Upper lobe of left lung (tissue), 6 donors: ENCODE measurements at regions not wholly inside any gene's neighbourhood (a gene's known extent, or its start where the extent isn't known, plus 50 kb on each side); places are given as distances from the start of the nearest gene placed in this dataset.

Experiments
- ATAC-seq, 2 donors: fragments of 200-7000 bp; cut with Tn5 transposase; one replicate each; pipeline ENCODE4 v1.9.1; 2022; ENCODE audit warnings: mild to moderate bottlenecking in 2 of 2, moderate library complexity in 2 of 2; ENCODE audit not compliant: low FRiP score in 2 of 2
- DNase-seq, 2 donors: peaks; one replicate each; pipeline ENCODE4 v3.0.0-alpha.2; 2019 to 2020
- H3K27ac ChIP-seq, 4 donors: fragments of 200-600 bp; sonication (generic); one replicate each; pipeline ENCODE4 v1.5.1; 2016 to 2019
- H3K27me3 ChIP-seq, 4 donors: fragments of 200-600 bp; sonication (generic); one replicate each; pipeline ENCODE4 v1.5.1; 2017 to 2019
- H3K36me3 ChIP-seq, 4 donors: fragments of 200-600 bp; sonication (generic); one replicate each; pipeline ENCODE4 v1.5.1; 2016 to 2019
- H3K4me1 ChIP-seq, 4 donors: fragments of 200-600 bp; sonication (generic); one replicate each; pipeline ENCODE4 v1.5.1; 2018 to 2019
- H3K4me3 ChIP-seq, 4 donors: fragments of 200-600 bp; sonication (generic); one replicate each; pipeline ENCODE4 v1.5.1; 2017 to 2019; ENCODE audit warnings: mild to moderate bottlenecking in 2 of 4, moderate library complexity in 1 of 4
- H3K9me3 ChIP-seq, 4 donors: fragments of 200-600 bp; sonication (generic); one replicate each; pipeline ENCODE4 v1.5.1; 2018 to 2019
- EP300 ChIP-seq, 4 donors: sonication (generic); formaldehyde crosslinking; IDR thresholded peaks; one replicate each; pipeline ENCODE4 v1.5.1; 2017; ENCODE audit warnings: antibody characterized with exemption in 4 of 4, control low read depth in 2 of 4
- POLR2A ChIP-seq, 4 donors: fragments of 450-650 bp; IDR thresholded peaks; one replicate each; pipeline ENCODE4 v1.5.1; 2016 to 2017; ENCODE audit warnings: antibody characterized with exemption in 4 of 4, mild to moderate bottlenecking in 2 of 4
- POLR2AphosphoS5 ChIP-seq, 2 donors: sonication (generic); formaldehyde crosslinking; IDR thresholded peaks; one replicate each; pipeline ENCODE4 v1.5.1; 2017; ENCODE audit warnings: antibody characterized with exemption in 2 of 2
- WGBS, 2 donors: methylation state at CpG; one replicate each; pipeline ENCODE4 v1.1.5; 2017 to 2018; 5-methylcytosine and 5-hydroxymethylcytosine counted together
- TF ChIP-seq, protein P1 (sequence below), 6 experiments: fragments of 450-650 bp in 4 of 6; fragments of 200-600 bp in 2 of 6; sonication (generic) in 2 of 6; IDR thresholded peaks; one replicate each; pipeline ENCODE4 v1.5.1; 2016 to 2019; ENCODE audit warnings: antibody characterized with exemption in 6 of 6
- donor health status: DM: no; HTN: no; CAD: no; lungs with moderate emphysema.
- donor health status: DM: no; HTN: yes; CAD: no; lungs with severe emphysema.

GRCh38 chr9:106312906-106313305, 550.1 kb upstream of the ZNF462 start:
- TF ChIP-seq POLR2A (IDR thresholded peaks at IDR 0.05) = no peak
- TF ChIP-seq EP300 (IDR thresholded peaks at IDR 0.05) = no peak
- TF ChIP-seq POLR2AphosphoS5 (IDR thresholded peaks at IDR 0.05) = no peak
- TF ChIP-seq, protein P1, sequence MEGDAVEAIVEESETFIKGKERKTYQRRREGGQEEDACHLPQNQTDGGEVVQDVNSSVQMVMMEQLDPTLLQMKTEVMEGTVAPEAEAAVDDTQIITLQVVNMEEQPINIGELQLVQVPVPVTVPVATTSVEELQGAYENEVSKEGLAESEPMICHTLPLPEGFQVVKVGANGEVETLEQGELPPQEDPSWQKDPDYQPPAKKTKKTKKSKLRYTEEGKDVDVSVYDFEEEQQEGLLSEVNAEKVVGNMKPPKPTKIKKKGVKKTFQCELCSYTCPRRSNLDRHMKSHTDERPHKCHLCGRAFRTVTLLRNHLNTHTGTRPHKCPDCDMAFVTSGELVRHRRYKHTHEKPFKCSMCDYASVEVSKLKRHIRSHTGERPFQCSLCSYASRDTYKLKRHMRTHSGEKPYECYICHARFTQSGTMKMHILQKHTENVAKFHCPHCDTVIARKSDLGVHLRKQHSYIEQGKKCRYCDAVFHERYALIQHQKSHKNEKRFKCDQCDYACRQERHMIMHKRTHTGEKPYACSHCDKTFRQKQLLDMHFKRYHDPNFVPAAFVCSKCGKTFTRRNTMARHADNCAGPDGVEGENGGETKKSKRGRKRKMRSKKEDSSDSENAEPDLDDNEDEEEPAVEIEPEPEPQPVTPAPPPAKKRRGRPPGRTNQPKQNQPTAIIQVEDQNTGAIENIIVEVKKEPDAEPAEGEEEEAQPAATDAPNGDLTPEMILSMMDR (IDR thresholded peaks at IDR 0.05) = no peak
- DNase-seq (no peak), ATAC-seq (no peak)
- no peaks in the 10 kb centered on the region for H3K36me3 ChIP-seq
- H3K9me3 ChIP-seq = no peaks in the 10 kb centered on the region
- no peak overlapping the region for H3K27ac ChIP-seq
- H3K4me1 ChIP-seq = no peaks in the 10 kb centered on the region
- no peak overlapping the region for H3K4me3 ChIP-seq
- H3K27me3 ChIP-seq = no peaks in the 10 kb centered on the region
- WGBS, 2 donors = 69 to 74% methylated on average over 1 of the region's 1 CpG

- Histone ChIP-seq H3K27ac (no peak overlapping the region), H3K36me3 (no peaks in the 10 kb centered on the region), H3K9me3 (no peaks in the 10 kb centered on the region), H3K27me3 (no peaks in the 10 kb centered on the region), H3K4me1 (no peaks in the 10 kb centered on the region), H3K4me3 (no peak overlapping the region)
- ATAC-seq (no peak), DNase-seq (no peak)
- WGBS, 2 donors = 84 to 90% methylated on average over 1 of the region's 1 CpG
- TF ChIP-seq POLR2A (IDR thresholded peaks at IDR 0.05) (no peak), POLR2AphosphoS5 (IDR thresholded peaks at IDR 0.05) (no peak), EP300 (IDR thresholded peaks at IDR 0.05) (no peak)
- TF ChIP-seq, protein P1 (IDR thresholded peaks at IDR 0.05) = no peak
Observed at GRCh38 chr9:106314476-106314875, 548.5 kb upstream of the ZNF462 start.

- no peaks in the 10 kb centered on the region for H3K9me3 ChIP-seq
Observed at GRCh38 chr9:106321394-106322180, 541.4 kb upstream of the ZNF462 start.

GRCh38 chr9:106322706-106323245, 540.2 kb upstream of the ZNF462 start:
- ATAC-seq (no peak), DNase-seq (no peak)
- TF ChIP-seq POLR2A (IDR thresholded peaks at IDR 0.05) (no peak), EP300 (IDR thresholded peaks at IDR 0.05) (no peak), POLR2AphosphoS5 (IDR thresholded peaks at IDR 0.05) (no peak)
- TF ChIP-seq, protein P1 (IDR thresholded peaks at IDR 0.05) = no peak
- H3K36me3 ChIP-seq = no peaks in the 10 kb centered on the region
- no peaks in the 10 kb centered on the region for H3K27me3 ChIP-seq
- no peak overlapping the region for H3K27ac ChIP-seq
- WGBS, 2 donors = 66 to 80% methylated on average over 4 of the region's 4 CpGs
- no peaks in the 10 kb centered on the region for H3K4me1 ChIP-seq
- no peaks in the 10 kb centered on the region for H3K9me3 ChIP-seq
- H3K4me3 ChIP-seq = no peak overlapping the region

More at GRCh38 chr9:106321394-106322180, 541.4 kb upstream of the ZNF462 start:
- Histone ChIP-seq H3K4me1 (no peaks in the 10 kb centered on the region), H3K27me3 (no peaks in the 10 kb centered on the region), H3K27ac (no peak overlapping the region), H3K4me3 (no peak overlapping the region), H3K36me3 (no peaks in the 10 kb centered on the region)
- DNase-seq (no peak), ATAC-seq (no peak)
- WGBS, 2 donors = 67 to 73% methylated on average over 5 of the region's 5 CpGs
- TF ChIP-seq, protein P1 (IDR thresholded peaks at IDR 0.05) = no peak
- no peak for TF ChIP-seq POLR2AphosphoS5 (IDR thresholded peaks at IDR 0.05)
- TF ChIP-seq EP300 (IDR thresholded peaks at IDR 0.05) = no peak
- no peak for TF ChIP-seq POLR2A (IDR thresholded peaks at IDR 0.05)
